Mesenchymal stem cell (in vitro differentiated cells and primary cell): ENCODE measurements at regions not wholly inside any gene's neighbourhood (a gene's known extent, or its start where the extent isn't known, plus 50 kb on each side); places are given as distances from the start of the nearest gene placed in this dataset.

ENCODE experiments used
- DNase-seq: peaks from one replicate; pipeline ENCODE4 v3.0.0-alpha.2; 2013
- H2AFZ ChIP-seq: one replicate; pipeline ENCODE4 v1.6.1; 2013; ENCODE audit warnings: low read depth, mild to moderate bottlenecking, control low read depth, inconsistent platforms, low read length, moderate library complexity
- H2AK5ac ChIP-seq: 2 replicates; pipeline ENCODE4 v1.6.1; 2013; ENCODE audit warnings: low read length, moderate library complexity, mild to moderate bottlenecking, inconsistent platforms; ENCODE audit not compliant: severe bottlenecking
- H2BK120ac ChIP-seq: one replicate; pipeline ENCODE4 v1.6.1; 2013; ENCODE audit warnings: low read depth, mild to moderate bottlenecking, inconsistent platforms, low read length, moderate library complexity
- H2BK12ac ChIP-seq, 2 experiments: one replicate each; pipeline ENCODE4 v1.6.1; 2013; ENCODE audit warnings: inconsistent platforms in 2 of 2, low read length in 2 of 2, mild to moderate bottlenecking in 2 of 2, moderate library complexity in 2 of 2, control low read depth in 1 of 2
- H2BK15ac ChIP-seq: one replicate; pipeline ENCODE4 v1.6.1; 2013; ENCODE audit warnings: mild to moderate bottlenecking, low read depth, inconsistent platforms; ENCODE audit not compliant: poor library complexity, severe bottlenecking
- H2BK5ac ChIP-seq: 2 replicates; pipeline ENCODE4 v1.6.1; 2013; ENCODE audit warnings: low read depth, mild to moderate bottlenecking, low read length, control low read depth, inconsistent platforms; ENCODE audit not compliant: poor library complexity, severe bottlenecking
- H3K14ac ChIP-seq, 2 experiments: one replicate each; pipeline ENCODE4 v1.6.1; 2013; ENCODE audit warnings: inconsistent platforms in 2 of 2, low read length in 2 of 2, control low read depth in 1 of 2, mild to moderate bottlenecking in 1 of 2, moderate library complexity in 1 of 2
- H3K18ac ChIP-seq, 2 experiments: one replicate each; pipeline ENCODE4 v1.6.1; 2013; ENCODE audit warnings: inconsistent platforms in 2 of 2, low read length in 2 of 2, control low read depth in 1 of 2, low read depth in 1 of 2, mild to moderate bottlenecking in 1 of 2
- H3K23ac ChIP-seq, 2 experiments: one replicate each; pipeline ENCODE4 v1.6.1; 2013; ENCODE audit warnings: inconsistent platforms in 2 of 2, low read length in 2 of 2, mild to moderate bottlenecking in 2 of 2, moderate library complexity in 2 of 2, control low read depth in 1 of 2
- H3K27ac ChIP-seq: 2 replicates; pipeline ENCODE4 v1.5.1; 2013; ENCODE audit warnings: mild to moderate bottlenecking, moderate library complexity, low read length, control low read depth, inconsistent platforms; ENCODE audit not compliant: poor library complexity, severe bottlenecking
- H3K27me3 ChIP-seq, 2 experiments: 2 replicates each; pipeline versions ENCODE4 v1.6.1 to v1.7.0; 2013; ENCODE audit warnings: low read length in 2 of 2, mild to moderate bottlenecking in 2 of 2, moderate library complexity in 2 of 2, control low read depth in 1 of 2, inconsistent platforms in 1 of 2; ENCODE audit not compliant: control insufficient read depth in 1 of 2, insufficient read depth in 1 of 2
- H3K36me3 ChIP-seq, 2 experiments: 2 replicates each; pipeline versions ENCODE4 v1.6.1 to v1.7.0; 2013; ENCODE audit warnings: low read length in 2 of 2, control low read depth in 1 of 2, inconsistent platforms in 1 of 2, low read depth in 1 of 2, mild to moderate bottlenecking in 1 of 2; ENCODE audit not compliant: insufficient read depth in 2 of 2, control insufficient read depth in 1 of 2
- H3K4ac ChIP-seq, 2 experiments: one replicate each; pipeline ENCODE4 v1.6.1; 2013; ENCODE audit warnings: inconsistent platforms in 2 of 2, low read length in 2 of 2, mild to moderate bottlenecking in 2 of 2, moderate library complexity in 2 of 2, control low read depth in 1 of 2, low read depth in 1 of 2
- H3K4me1 ChIP-seq: 2 replicates; pipeline ENCODE4 v1.6.1; 2013; ENCODE audit warnings: low read depth, low read length, control low read depth; ENCODE audit not compliant: control insufficient read depth, insufficient read depth
- H3K4me2 ChIP-seq: 2 replicates; pipeline ENCODE4 v1.6.1; 2013; ENCODE audit warnings: low read length, mild to moderate bottlenecking, inconsistent platforms; ENCODE audit not compliant: poor library complexity, severe bottlenecking
- H3K4me3 ChIP-seq, 2 experiments: 2 replicates each; pipeline versions ENCODE4 v1.5.1 to v1.7.0; 2013; ENCODE audit warnings: low read length in 2 of 2, mild to moderate bottlenecking in 2 of 2, control low read depth in 1 of 2, low read depth in 1 of 2; ENCODE audit not compliant: insufficient read depth in 1 of 2
- H3K79me1 ChIP-seq: replicated peaks from 2 replicates; pipeline ENCODE4 v1.6.1; 2013; ENCODE audit warnings: mild to moderate bottlenecking, control low read depth, low read length, inconsistent platforms; ENCODE audit not compliant: poor library complexity, severe bottlenecking
- H3K9ac ChIP-seq: 2 replicates; pipeline ENCODE4 v1.7.0; 2013; ENCODE audit warnings: mild to moderate bottlenecking, low read length, moderate library complexity
- H3K9me3 ChIP-seq: 2 replicates; pipeline ENCODE4 v1.7.0; 2013; ENCODE audit warnings: mild to moderate bottlenecking, low read length; ENCODE audit not compliant: control insufficient read depth
- H4K8ac ChIP-seq: one replicate; pipeline ENCODE4 v1.6.1; 2013; ENCODE audit warnings: inconsistent platforms, mild to moderate bottlenecking, low read length, moderate library complexity
- H4K91ac ChIP-seq: one replicate; pipeline ENCODE4 v1.6.1; 2013; ENCODE audit warnings: mild to moderate bottlenecking, low read length, inconsistent platforms
- WGBS: methylation state at CpG from one replicate; pipeline ENCODE4 v1.1.7; 2013; ENCODE audit warnings: mixed read lengths; 5-methylcytosine and 5-hydroxymethylcytosine counted together

GRCh38 chr2:142425551-142425950 is 294.7 kb upstream of the LRP1B start:
- H3K14ac ChIP-seq, result no peak overlapping the region
- H2BK120ac ChIP-seq, result no peak overlapping the region
- H3K4me1 ChIP-seq, result no peaks in the 10 kb centered on the region
- H3K4me2 ChIP-seq, result no peak overlapping the region
- no peak overlapping the region for H2AFZ ChIP-seq
- no peaks in the 10 kb centered on the region for H3K79me1 ChIP-seq
- H3K23ac ChIP-seq, result no peak overlapping the region
- WGBS, result 92% methylated on average over 3 of the region's 3 CpGs
- H3K27me3 ChIP-seq, result no peaks in the 10 kb centered on the region
- no peak overlapping the region for H3K27ac ChIP-seq
- no peak overlapping the region for H2BK12ac ChIP-seq
- H2BK15ac ChIP-seq, result no peak overlapping the region
- no peaks in the 10 kb centered on the region for H3K36me3 ChIP-seq
- no peak overlapping the region for H3K4ac ChIP-seq
- no peak overlapping the region for H2AK5ac ChIP-seq
- H3K4me3 ChIP-seq, result no peak overlapping the region
- H3K9ac ChIP-seq, result no peak overlapping the region
- no peak overlapping the region for H2BK5ac ChIP-seq
- H4K8ac ChIP-seq, result no peak overlapping the region
- no peak overlapping the region for H3K18ac ChIP-seq
- no peak overlapping the region for H4K91ac ChIP-seq
- no peaks in the 10 kb centered on the region for H3K9me3 ChIP-seq
- no peak for DNase-seq

GRCh38 chr2:142423603-142424002 is 292.8 kb upstream of the LRP1B start:
- Histone ChIP-seq H3K4me1 (no peaks in the 10 kb centered on the region), H3K36me3 (no peaks in the 10 kb centered on the region), H3K18ac (no peak overlapping the region), H3K9me3 (no peaks in the 10 kb centered on the region), H3K27ac (no peak overlapping the region), H3K4me2 (no peak overlapping the region), H3K27me3 (no peaks in the 10 kb centered on the region), H3K4me3 (no peak overlapping the region), H2AK5ac (no peak overlapping the region), H3K9ac (no peak overlapping the region), H2BK120ac (no peak overlapping the region), H4K91ac (no peak overlapping the region), H2BK12ac (no peak overlapping the region), H2AFZ (no peak overlapping the region), H3K4ac (no peak overlapping the region), H2BK5ac (no peak overlapping the region), H2BK15ac (no peak overlapping the region), H3K23ac (no peak overlapping the region), H4K8ac (no peak overlapping the region), H3K79me1 (no peaks in the 10 kb centered on the region), H3K14ac (no peak overlapping the region)
- no peak for DNase-seq
- WGBS, result no CpG with 5 or more reads among the region's 1 CpG

- Histone ChIP-seq H3K23ac (no peak overlapping the region), H3K4ac (no peak overlapping the region), H3K27ac (no peak overlapping the region), H4K91ac (no peak overlapping the region), H3K4me3 (no peak overlapping the region), H3K9ac (no peak overlapping the region), H3K36me3 (no peaks in the 10 kb centered on the region), H3K18ac (no peak overlapping the region), H3K4me2 (no peak overlapping the region), H2BK5ac (no peak overlapping the region), H3K4me1 (no peaks in the 10 kb centered on the region), H2AK5ac (no peak overlapping the region), H3K14ac (no peak overlapping the region), H3K79me1 (no peaks in the 10 kb centered on the region), H2BK120ac (no peak overlapping the region), H3K9me3 (no peaks in the 10 kb centered on the region), H2BK15ac (no peak overlapping the region), H2BK12ac (no peak overlapping the region), H2AFZ (no peak overlapping the region), H4K8ac (no peak overlapping the region), H3K27me3 (no peaks in the 10 kb centered on the region)
- WGBS, result 100% methylated on average over 2 of the region's 2 CpGs
- no peak for DNase-seq
These were observed 292.0 kb upstream of the LRP1B start for GRCh38 chr2:142422769-142423168.

- Histone ChIP-seq H4K8ac (no peak overlapping the region), H3K9ac (no peak overlapping the region), H3K14ac (no peak overlapping the region), H3K4me2 (no peak overlapping the region), H4K91ac (no peak overlapping the region), H2BK15ac (no peak overlapping the region), H3K36me3 (no peaks in the 10 kb centered on the region), H2BK5ac (no peak overlapping the region), H3K27ac (no peak overlapping the region), H3K27me3 (no peaks in the 10 kb centered on the region), H3K4me3 (no peak overlapping the region), H2BK120ac (no peak overlapping the region), H3K4ac (no peak overlapping the region), H3K4me1 (no peaks in the 10 kb centered on the region), H3K79me1 (no peaks in the 10 kb centered on the region), H2AK5ac (no peak overlapping the region), H3K18ac (no peak overlapping the region), H2BK12ac (no peak overlapping the region), H2AFZ (no peak overlapping the region), H3K23ac (no peak overlapping the region), H3K9me3 (no peaks in the 10 kb centered on the region)
- DNase-seq, result no peak
- WGBS, result 100% methylated on average over 4 of the region's 6 CpGs
These were observed 291.2 kb upstream of the LRP1B start for GRCh38 chr2:142422041-142422440.
